ENCODE measurements at regions not wholly inside any gene's neighbourhood (a gene's known extent, or its start where the extent isn't known, plus 50 kb on each side); places are given as distances from the start of the nearest gene placed in this dataset.

DNA sequence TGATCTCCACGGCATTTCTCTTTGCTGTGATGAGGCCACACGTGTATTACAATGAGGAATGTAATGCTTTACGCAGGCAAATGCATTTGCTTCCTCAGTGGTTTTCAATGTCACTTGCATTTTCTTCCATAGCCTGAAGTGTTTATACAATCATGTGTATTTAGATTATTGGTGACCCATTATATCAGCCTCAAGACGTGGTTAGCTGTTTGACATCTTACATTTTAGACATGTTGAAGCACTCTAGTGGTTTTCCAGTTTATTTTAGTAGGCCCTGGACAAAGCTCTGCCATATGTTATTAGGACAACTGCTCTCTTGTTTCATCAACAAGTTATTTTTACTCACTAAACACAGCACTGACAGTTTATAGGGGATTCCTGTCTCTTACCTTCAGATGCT is 200.4 kb downstream of the UTRN start:
- TF ChIP-seq CTCF (IDR thresholded peaks at IDR 0.05; ENCODE audit: low read depth, low read length, missing input control) (no peak), SP1 (IDR thresholded peaks at IDR 0.05) (no peak), EGR1 (IDR thresholded peaks at IDR 0.05; ENCODE audit: low read depth in 2 of 2) (no peak), JUND (IDR thresholded peaks at IDR 0.05) (no peak), RAD21 (IDR thresholded peaks at IDR 0.05) (no peak), FOXA2 (IDR thresholded peaks at IDR 0.05) (no peak), ZBTB33 (IDR thresholded peaks at IDR 0.05) (no peak), HNF4G (IDR thresholded peaks at IDR 0.05) (no peak), GABPA (IDR thresholded peaks at IDR 0.05 in 1 of 2, conservative IDR thresholded peaks at IDR 0.05 in 1 of 2) (no peak), RXRA (IDR thresholded peaks at IDR 0.05) (no peak), TAF1 (conservative IDR thresholded peaks at IDR 0.05) (no peak)
- TF ChIP-seq, protein P1, sequence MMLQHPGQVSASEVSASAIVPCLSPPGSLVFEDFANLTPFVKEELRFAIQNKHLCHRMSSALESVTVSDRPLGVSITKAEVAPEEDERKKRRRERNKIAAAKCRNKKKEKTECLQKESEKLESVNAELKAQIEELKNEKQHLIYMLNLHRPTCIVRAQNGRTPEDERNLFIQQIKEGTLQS (IDR thresholded peaks at IDR 0.05) = no peak
- TF ChIP-seq, protein P2, sequence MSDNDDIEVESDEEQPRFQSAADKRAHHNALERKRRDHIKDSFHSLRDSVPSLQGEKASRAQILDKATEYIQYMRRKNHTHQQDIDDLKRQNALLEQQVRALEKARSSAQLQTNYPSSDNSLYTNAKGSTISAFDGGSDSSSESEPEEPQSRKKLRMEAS (IDR thresholded peaks at IDR 0.05) = no peak

Measured in liver (tissue), 3 donors.